PC-3 (cell line): ENCODE measurements at regions not wholly inside any gene's neighbourhood (a gene's known extent, or its start where the extent isn't known, plus 50 kb on each side); places are given as distances from the start of the nearest gene placed in this dataset.

Source experiments
- CTCF ChIP-seq: fragments of 300-600 bp; sonication (generic); conservative IDR thresholded peaks from 2 replicates; pipeline ENCODE4 v1.5.1; 2017; ENCODE audit warnings: antibody characterized with exemption, low read depth, mild to moderate bottlenecking, low read length
- EZH2 ChIP-seq: fragments of 300-600 bp; sonication (generic); IDR thresholded peaks from one replicate; pipeline ENCODE4 v1.6.1; 2017; ENCODE audit warnings: antibody characterized with exemption, mild to moderate bottlenecking, low read length; ENCODE audit not compliant: unreplicated experiment
- EZH2phosphoT487 ChIP-seq: fragments of 300-600 bp; sonication (generic); IDR thresholded peaks from 2 replicates; pipeline ENCODE4 v1.6.1; 2018; ENCODE audit warnings: mild to moderate bottlenecking, antibody characterized with exemption, low read length, borderline replicate concordance

DNA sequence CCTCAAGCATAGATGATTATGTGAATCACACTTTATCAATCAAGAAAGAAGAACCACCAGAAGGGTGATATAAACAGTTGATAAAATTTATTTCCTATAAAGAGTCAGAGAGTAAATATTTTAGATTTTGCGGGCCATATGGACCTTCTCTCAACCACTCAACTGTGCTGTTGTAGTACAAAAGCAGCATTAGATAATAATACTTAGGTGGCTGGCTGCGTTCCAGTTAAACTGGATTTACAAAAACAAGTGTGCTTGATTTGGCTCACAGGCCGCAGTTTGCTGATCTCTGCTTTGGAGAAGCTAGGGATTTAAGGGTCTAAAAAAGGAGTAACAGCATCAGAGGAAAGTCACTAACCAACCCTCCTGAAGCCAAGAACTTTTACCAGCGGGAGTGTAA lies 1406.0 kb downstream of the KCNT2 start:
- TF ChIP-seq CTCF (no peak), EZH2 (no peak), EZH2phosphoT487 (no peak)
